ENCODE measurements at regions not wholly inside any gene's neighbourhood (a gene's known extent, or its start where the extent isn't known, plus 50 kb on each side); places are given as distances from the start of the nearest gene placed in this dataset.

DNA sequence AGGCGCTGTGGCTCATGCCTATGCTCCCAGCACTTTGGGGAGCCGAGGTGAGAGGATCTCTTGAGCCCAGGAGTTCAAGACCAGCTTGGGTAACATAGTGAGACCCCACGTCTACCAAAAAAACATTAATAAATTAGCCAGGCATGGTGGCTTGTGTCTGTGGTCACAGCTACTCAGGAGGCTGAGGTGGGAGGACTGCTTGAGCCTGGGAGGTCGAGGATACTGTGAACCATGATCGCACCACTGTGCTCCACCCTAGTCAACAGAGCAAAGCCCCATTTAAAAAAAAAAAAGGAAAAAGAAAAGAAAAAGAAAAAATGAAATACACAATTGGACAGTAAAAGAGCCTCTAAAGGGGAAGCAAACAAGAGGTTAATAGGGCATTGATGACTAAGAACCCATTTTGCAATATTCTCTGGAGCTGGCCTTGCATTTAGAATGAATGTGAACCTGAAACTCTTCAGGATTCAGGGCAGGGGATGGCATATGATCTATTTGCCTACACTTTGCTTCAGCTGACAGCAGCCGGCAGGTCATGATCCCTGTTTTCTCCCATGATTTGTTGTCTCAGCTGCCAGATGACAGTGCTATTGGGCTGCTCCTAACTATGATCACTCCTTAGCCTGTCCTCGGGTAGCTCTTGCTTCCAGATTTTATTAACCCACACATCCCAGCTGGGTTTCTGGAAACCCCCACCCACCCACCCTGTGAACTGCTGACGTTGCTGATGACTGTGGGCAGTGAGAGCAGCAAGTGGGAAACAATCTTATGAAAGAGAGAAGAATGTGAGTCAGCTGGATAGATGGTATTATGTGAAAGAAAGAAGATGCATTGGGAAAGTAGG, 83.8 kb upstream of the ELOVL5 start:
- TF ChIP-seq POLR2A (IDR thresholded peaks at IDR 0.05) = no peak
- TF ChIP-seq, protein P1, sequence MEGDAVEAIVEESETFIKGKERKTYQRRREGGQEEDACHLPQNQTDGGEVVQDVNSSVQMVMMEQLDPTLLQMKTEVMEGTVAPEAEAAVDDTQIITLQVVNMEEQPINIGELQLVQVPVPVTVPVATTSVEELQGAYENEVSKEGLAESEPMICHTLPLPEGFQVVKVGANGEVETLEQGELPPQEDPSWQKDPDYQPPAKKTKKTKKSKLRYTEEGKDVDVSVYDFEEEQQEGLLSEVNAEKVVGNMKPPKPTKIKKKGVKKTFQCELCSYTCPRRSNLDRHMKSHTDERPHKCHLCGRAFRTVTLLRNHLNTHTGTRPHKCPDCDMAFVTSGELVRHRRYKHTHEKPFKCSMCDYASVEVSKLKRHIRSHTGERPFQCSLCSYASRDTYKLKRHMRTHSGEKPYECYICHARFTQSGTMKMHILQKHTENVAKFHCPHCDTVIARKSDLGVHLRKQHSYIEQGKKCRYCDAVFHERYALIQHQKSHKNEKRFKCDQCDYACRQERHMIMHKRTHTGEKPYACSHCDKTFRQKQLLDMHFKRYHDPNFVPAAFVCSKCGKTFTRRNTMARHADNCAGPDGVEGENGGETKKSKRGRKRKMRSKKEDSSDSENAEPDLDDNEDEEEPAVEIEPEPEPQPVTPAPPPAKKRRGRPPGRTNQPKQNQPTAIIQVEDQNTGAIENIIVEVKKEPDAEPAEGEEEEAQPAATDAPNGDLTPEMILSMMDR (IDR thresholded peaks at IDR 0.05) = no peak
